SK-N-SH treated with all-trans-retinoic acid at 6 μM for 48 hours (cell line): ENCODE measurements at regions not wholly inside any gene's neighbourhood (a gene's known extent, or its start where the extent isn't known, plus 50 kb on each side); places are given as distances from the start of the nearest gene placed in this dataset.

Source experiments
- ATAC-seq: fragments of 200-7000 bp; cut with Tn5 transposase; 3 replicates; pipeline ENCODE4 v1.9.1; 2020; ENCODE audit warnings: mild to moderate bottlenecking, moderate library complexity
- BACH2 ChIP-seq: fragments of 250-450 bp; sonication (Bioruptor Pico); IDR thresholded peaks from 2 replicates; pipeline ENCODE4 v1.9.0; 2021; ENCODE audit warnings: mild to moderate bottlenecking, borderline replicate concordance
- CSDC2 ChIP-seq: fragments of 250-450 bp; sonication (Bioruptor Pico); IDR thresholded peaks from 2 replicates; pipeline ENCODE4 v1.5.0; 2020; ENCODE audit warnings: mild to moderate bottlenecking, moderate library complexity
- ESRRG ChIP-seq: fragments of 250-450 bp; sonication (Bioruptor Pico); IDR thresholded peaks from 2 replicates; pipeline ENCODE4 v1.6.1; 2021; ENCODE audit warnings: mild to moderate bottlenecking
- GLIS3 ChIP-seq: fragments of 250-450 bp; sonication (Bioruptor Pico); IDR thresholded peaks from 2 replicates; pipeline ENCODE4 v1.5.0; 2020; ENCODE audit warnings: mild to moderate bottlenecking, moderate library complexity
- ISL1 ChIP-seq: fragments of 250-450 bp; sonication (Bioruptor Pico); IDR thresholded peaks from 2 replicates; pipeline ENCODE4 v2.1.2; 2022; ENCODE audit warnings: mild to moderate bottlenecking, moderate library complexity
- OSR1 ChIP-seq: fragments of 250-450 bp; sonication (Bioruptor Pico); IDR thresholded peaks from 2 replicates; pipeline ENCODE4 v1.8.0; 2022; ENCODE audit warnings: moderate library complexity, mild to moderate bottlenecking, inconsistent platforms
- PPARA ChIP-seq: fragments of 250-450 bp; sonication (Bioruptor Pico); IDR thresholded peaks from 2 replicates; pipeline ENCODE4 v1.5.0; 2020; ENCODE audit warnings: mild to moderate bottlenecking, borderline replicate concordance
- RARB ChIP-seq: fragments of 250-450 bp; sonication (Bioruptor Pico); IDR thresholded peaks from 2 replicates; pipeline ENCODE4 v1.8.0; 2021; ENCODE audit warnings: mild to moderate bottlenecking, moderate library complexity
- SNAI2 ChIP-seq: fragments of 250-450 bp; sonication (Bioruptor Pico); IDR thresholded peaks from 2 replicates; pipeline ENCODE4 v1.5.0; 2020; ENCODE audit warnings: mild to moderate bottlenecking, moderate library complexity
- TCF4 ChIP-seq: fragments of 250-450 bp; sonication (Bioruptor Pico); IDR thresholded peaks from 2 replicates; pipeline ENCODE4 v1.8.0; 2021; ENCODE audit warnings: mild to moderate bottlenecking, moderate library complexity, borderline replicate concordance
- TOX ChIP-seq: fragments of 250-450 bp; sonication (Bioruptor Pico); IDR thresholded peaks from 2 replicates; pipeline ENCODE4 v1.8.0; 2021; ENCODE audit warnings: mild to moderate bottlenecking, moderate library complexity, borderline replicate concordance
- ZC3H10 ChIP-seq: fragments of 250-450 bp; sonication (Bioruptor Pico); IDR thresholded peaks from 2 replicates; pipeline ENCODE4 v1.5.1; 2021; ENCODE audit warnings: mild to moderate bottlenecking, moderate library complexity
- ZFP3 ChIP-seq: fragments of 250-450 bp; sonication (Bioruptor Pico); IDR thresholded peaks from 2 replicates; pipeline ENCODE4 v1.5.0; 2020; ENCODE audit warnings: mild to moderate bottlenecking, moderate library complexity
- ZFP30 ChIP-seq: fragments of 450-650 bp; formaldehyde crosslinking; IDR thresholded peaks from 2 replicates; pipeline ENCODE4 v1.5.0; 2022; ENCODE audit warnings: mild to moderate bottlenecking, moderate library complexity
- ZNF565 ChIP-seq: fragments of 450-650 bp; formaldehyde crosslinking; conservative IDR thresholded peaks from 2 replicates; pipeline ENCODE4 v1.5.0; 2020; ENCODE audit warnings: low read depth, mild to moderate bottlenecking, moderate library complexity
- ZNF70 ChIP-seq: fragments of 450-650 bp; formaldehyde crosslinking; IDR thresholded peaks from 2 replicates; pipeline ENCODE4 v1.5.0; 2020; ENCODE audit warnings: mild to moderate bottlenecking, moderate library complexity
- ZNF8 ChIP-seq: fragments of 450-650 bp; formaldehyde crosslinking; IDR thresholded peaks from 2 replicates; pipeline ENCODE4 v1.5.0; 2020; ENCODE audit warnings: mild to moderate bottlenecking, moderate library complexity
- TF ChIP-seq, protein P1 (sequence below): fragments of 250-450 bp; sonication (Bioruptor Pico); IDR thresholded peaks from 2 replicates; pipeline ENCODE4 v1.8.0; 2020; ENCODE audit warnings: mild to moderate bottlenecking, moderate library complexity, borderline replicate concordance
- TF ChIP-seq, protein P2 (sequence below): fragments of 250-450 bp; sonication (Bioruptor Pico); IDR thresholded peaks from 2 replicates; pipeline ENCODE4 v1.8.0; 2021; ENCODE audit warnings: low read depth, mild to moderate bottlenecking, moderate library complexity, borderline replicate concordance
- TF ChIP-seq, protein P3 (sequence below): fragments of 250-450 bp; sonication (Bioruptor Pico); IDR thresholded peaks from 2 replicates; pipeline ENCODE4 v1.5.1; 2021; ENCODE audit warnings: mild to moderate bottlenecking, moderate library complexity
- TF ChIP-seq, protein P4 (sequence below): fragments of 250-450 bp; sonication (Bioruptor Pico); IDR thresholded peaks from 2 replicates; pipeline ENCODE4 v1.5.1; 2020; ENCODE audit warnings: low read depth, mild to moderate bottlenecking, moderate library complexity

DNA sequence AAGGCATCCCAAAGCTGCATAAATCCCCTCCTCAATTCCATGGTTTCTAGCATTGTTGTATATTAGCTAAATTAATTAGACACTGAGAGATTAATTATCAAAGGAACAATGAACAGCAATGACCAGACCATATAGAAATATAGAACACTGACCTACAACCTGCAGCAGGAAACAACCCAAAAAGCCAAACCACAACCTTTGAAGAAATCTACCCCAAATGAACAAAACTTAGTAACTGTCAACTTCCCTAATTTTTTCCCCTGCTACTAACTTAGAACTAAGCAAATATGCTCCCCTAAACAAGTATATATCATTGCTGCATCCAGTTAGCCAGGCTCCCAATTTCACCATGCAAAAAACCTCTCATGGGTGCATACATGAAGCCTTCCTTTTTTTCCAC is 268.0 kb upstream of the ANO3 start:
- TF ChIP-seq SNAI2 (CRISPR knock-in tag) (no peak), RARB (CRISPR knock-in tag) (no peak), TOX (CRISPR knock-in tag) (no peak), ESRRG (no peak), OSR1 (CRISPR knock-in tag) (no peak), TCF4 (CRISPR knock-in tag) (no peak), ZFP3 (CRISPR knock-in tag) (no peak), CSDC2 (no peak), ISL1 (CRISPR knock-in tag) (no peak), ZFP30 (CRISPR knock-in tag) (no peak), ZNF70 (CRISPR knock-in tag) (no peak), ZNF565 (no peak), BACH2 (no peak), PPARA (CRISPR knock-in tag) (no peak)
- TF ChIP-seq, protein P1, sequence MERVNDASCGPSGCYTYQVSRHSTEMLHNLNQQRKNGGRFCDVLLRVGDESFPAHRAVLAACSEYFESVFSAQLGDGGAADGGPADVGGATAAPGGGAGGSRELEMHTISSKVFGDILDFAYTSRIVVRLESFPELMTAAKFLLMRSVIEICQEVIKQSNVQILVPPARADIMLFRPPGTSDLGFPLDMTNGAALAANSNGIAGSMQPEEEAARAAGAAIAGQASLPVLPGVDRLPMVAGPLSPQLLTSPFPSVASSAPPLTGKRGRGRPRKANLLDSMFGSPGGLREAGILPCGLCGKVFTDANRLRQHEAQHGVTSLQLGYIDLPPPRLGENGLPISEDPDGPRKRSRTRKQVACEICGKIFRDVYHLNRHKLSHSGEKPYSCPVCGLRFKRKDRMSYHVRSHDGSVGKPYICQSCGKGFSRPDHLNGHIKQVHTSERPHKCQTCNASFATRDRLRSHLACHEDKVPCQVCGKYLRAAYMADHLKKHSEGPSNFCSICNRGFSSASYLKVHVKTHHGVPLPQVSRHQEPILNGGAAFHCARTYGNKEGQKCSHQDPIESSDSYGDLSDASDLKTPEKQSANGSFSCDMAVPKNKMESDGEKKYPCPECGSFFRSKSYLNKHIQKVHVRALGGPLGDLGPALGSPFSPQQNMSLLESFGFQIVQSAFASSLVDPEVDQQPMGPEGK = no peak
- TF ChIP-seq, protein P2, sequence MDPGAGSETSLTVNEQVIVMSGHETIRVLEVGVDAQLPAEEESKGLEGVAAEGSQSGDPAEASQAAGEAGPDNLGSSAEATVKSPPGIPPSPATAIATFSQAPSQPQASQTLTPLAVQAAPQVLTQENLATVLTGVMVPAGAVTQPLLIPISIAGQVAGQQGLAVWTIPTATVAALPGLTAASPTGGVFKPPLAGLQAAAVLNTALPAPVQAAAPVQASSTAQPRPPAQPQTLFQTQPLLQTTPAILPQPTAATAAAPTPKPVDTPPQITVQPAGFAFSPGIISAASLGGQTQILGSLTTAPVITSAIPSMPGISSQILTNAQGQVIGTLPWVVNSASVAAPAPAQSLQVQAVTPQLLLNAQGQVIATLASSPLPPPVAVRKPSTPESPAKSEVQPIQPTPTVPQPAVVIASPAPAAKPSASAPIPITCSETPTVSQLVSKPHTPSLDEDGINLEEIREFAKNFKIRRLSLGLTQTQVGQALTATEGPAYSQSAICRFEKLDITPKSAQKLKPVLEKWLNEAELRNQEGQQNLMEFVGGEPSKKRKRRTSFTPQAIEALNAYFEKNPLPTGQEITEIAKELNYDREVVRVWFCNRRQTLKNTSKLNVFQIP (CRISPR knock-in tag) = no peak
- TF ChIP-seq, protein P3, sequence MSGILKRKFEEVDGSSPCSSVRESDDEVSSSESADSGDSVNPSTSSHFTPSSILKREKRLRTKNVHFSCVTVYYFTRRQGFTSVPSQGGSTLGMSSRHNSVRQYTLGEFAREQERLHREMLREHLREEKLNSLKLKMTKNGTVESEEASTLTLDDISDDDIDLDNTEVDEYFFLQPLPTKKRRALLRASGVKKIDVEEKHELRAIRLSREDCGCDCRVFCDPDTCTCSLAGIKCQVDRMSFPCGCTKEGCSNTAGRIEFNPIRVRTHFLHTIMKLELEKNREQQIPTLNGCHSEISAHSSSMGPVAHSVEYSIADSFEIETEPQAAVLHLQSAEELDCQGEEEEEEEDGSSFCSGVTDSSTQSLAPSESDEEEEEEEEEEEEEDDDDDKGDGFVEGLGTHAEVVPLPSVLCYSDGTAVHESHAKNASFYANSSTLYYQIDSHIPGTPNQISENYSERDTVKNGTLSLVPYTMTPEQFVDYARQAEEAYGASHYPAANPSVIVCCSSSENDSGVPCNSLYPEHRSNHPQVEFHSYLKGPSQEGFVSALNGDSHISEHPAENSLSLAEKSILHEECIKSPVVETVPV (CRISPR knock-in tag) = no peak
- TF ChIP-seq, protein P4, sequence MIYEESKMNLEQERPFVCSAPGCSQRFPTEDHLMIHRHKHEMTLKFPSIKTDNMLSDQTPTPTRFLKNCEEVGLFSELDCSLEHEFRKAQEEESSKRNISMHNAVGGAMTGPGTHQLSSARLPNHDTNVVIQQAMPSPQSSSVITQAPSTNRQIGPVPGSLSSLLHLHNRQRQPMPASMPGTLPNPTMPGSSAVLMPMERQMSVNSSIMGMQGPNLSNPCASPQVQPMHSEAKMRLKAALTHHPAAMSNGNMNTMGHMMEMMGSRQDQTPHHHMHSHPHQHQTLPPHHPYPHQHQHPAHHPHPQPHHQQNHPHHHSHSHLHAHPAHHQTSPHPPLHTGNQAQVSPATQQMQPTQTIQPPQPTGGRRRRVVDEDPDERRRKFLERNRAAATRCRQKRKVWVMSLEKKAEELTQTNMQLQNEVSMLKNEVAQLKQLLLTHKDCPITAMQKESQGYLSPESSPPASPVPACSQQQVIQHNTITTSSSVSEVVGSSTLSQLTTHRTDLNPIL (CRISPR knock-in tag) = no peak
- ATAC-seq = no peak

DNA sequence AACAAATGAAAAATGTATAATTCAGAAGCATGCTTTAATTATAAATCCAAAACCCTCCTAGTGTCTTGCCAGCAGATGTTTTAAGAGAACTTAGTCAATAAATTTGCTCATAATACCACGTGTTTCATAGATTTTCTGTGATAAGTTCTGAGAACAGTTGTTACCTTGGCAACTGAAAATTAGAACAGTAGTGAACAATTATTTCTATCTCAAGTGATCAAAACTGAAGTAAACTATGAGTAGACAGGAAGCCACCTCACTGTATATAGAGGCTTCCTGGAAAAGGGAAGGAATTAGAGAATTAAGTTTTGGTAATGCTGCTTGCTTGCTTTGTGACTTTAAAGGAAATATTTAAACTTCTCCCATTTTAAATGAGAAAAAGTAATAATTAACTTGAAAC is 266.0 kb upstream of the ANO3 start:
- TF ChIP-seq ZNF8 (CRISPR knock-in tag) (no peak), ZNF565 (no peak), ESRRG (no peak), TOX (CRISPR knock-in tag) (no peak), ZFP3 (CRISPR knock-in tag) (no peak), GLIS3 (no peak), ZNF70 (CRISPR knock-in tag) (no peak), PPARA (CRISPR knock-in tag) (no peak)
- TF ChIP-seq, protein P3 (CRISPR knock-in tag) = no peak
- TF ChIP-seq, protein P2 (CRISPR knock-in tag) = no peak
- no peak for ATAC-seq

DNA sequence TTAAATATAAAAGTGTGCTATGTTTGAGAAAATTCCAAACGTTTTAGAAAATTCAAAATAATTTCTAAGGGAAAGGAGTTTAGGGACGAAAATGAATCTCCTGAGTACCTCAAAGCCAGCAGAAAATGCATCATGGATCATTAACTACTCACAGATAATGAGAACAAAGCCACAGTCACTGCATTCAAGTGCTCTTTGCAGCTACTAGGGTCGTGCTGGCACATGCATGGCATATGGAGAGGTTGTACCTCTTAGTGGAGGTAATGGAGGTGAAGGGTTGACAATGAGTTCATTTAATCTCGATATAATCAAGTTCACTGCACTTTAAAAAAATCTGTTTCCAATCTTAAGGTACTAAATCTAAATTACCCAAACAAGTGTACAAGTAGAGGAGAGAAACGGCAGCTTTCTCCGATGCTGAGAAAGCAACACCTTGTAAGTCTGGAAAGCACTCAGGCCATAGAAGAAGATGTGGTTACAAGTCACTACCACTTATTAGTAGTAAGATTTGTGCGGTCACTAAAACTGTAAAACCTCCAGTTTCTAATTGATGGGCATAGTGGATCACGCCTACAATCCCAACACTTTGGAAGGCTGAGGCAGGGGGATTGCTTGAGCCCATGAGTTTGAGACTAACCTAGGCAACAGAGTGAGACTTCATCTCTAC is 261.1 kb upstream of the ANO3 start:
- TF ChIP-seq, protein P4 (CRISPR knock-in tag) = no peak
- TF ChIP-seq TCF4 (CRISPR knock-in tag) (no peak), RARB (CRISPR knock-in tag) (no peak), SNAI2 (CRISPR knock-in tag) (no peak), GLIS3 (no peak), ISL1 (CRISPR knock-in tag) (no peak), ZC3H10 (no peak), CSDC2 (no peak), ZNF8 (CRISPR knock-in tag) (no peak), ESRRG (no peak), ZFP3 (CRISPR knock-in tag) (no peak), ZNF565 (no peak)
- TF ChIP-seq, protein P3 (CRISPR knock-in tag) = no peak
- TF ChIP-seq, protein P2 (CRISPR knock-in tag) = no peak
- no peak for ATAC-seq
